ENCODE measurements at regions not wholly inside any gene's neighbourhood (a gene's known extent, or its start where the extent isn't known, plus 50 kb on each side); places are given as distances from the start of the nearest gene placed in this dataset.
"Not testable (repeated sequence)": the region's sequence is repeated elsewhere in the genome, so short reads cannot be mapped to it uniquely, and the experiment has no call there.

DNA sequence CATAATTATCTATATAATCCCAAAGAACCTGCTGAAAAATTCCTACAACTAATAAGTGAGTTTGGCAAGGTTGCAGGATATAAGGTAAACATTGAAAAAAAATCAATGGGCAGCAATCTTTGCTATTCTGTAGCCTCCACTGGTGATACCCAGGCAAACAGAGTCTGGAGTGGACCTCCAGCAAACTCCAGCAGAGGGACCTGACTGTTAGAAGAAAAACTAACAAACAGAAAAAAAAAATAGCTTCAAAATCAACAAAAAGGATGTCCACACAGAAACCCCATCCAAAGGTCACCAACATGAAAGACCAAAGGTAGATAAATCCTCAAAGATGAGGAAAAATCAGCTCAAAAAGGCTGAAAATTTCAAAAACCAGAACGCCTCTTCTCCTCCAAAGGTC lies 128.9 kb upstream of the PJA2 start:
- FAIRE-seq; DNase-seq (ENCODE audit: extremely low spot score, insufficient read length, low read depth): not testable (repeated sequence)

DNA sequence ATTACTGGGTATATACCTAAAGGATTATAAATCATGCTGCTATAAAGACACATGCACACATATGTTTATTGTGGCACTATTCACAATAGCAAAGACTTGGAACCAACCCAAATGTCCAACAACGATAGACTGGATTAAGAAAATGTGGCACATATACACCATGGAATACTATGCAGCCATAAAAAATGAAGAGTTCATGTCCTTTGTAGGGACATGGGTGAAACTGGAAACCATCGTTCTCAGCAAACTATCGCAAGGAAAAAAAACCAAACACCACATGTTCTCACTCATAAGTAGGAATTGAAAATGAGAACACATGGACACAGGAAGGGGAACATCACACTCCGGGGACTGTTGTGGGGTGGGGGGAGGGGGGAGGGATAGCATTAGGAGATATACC lies 125.3 kb upstream of the PJA2 start:
- not testable (repeated sequence) for FAIRE-seq; DNase-seq (ENCODE audit: extremely low spot score, insufficient read length, low read depth)

DNA sequence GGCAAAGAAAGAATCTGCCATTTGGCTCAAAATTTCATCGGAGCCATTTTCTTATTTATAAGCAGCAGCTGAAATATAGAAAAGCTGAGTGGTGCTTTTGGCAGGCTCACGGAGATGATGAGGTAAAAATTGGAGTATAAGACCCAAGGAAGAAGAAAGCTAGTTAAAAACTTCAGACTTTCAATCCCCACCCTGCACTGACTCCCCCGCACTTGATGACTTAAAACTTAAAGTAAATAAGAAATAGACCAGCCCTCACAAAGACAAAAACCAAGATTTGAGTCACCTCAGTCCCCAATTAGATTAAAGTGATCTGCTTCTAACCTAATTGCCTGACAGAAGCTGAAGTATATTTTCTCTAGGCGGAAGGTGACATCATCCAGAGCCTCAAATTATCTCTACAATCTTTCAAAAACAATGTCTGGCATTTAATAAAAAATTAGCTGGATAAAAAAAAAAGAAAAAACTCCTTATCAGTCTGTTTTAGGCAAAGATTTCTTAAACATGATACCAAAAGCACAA lies 124.0 kb upstream of the PJA2 start:
- DNase-seq (ENCODE audit: extremely low spot score, insufficient read length, low read depth) (no peak), FAIRE-seq (no peak)

DNA sequence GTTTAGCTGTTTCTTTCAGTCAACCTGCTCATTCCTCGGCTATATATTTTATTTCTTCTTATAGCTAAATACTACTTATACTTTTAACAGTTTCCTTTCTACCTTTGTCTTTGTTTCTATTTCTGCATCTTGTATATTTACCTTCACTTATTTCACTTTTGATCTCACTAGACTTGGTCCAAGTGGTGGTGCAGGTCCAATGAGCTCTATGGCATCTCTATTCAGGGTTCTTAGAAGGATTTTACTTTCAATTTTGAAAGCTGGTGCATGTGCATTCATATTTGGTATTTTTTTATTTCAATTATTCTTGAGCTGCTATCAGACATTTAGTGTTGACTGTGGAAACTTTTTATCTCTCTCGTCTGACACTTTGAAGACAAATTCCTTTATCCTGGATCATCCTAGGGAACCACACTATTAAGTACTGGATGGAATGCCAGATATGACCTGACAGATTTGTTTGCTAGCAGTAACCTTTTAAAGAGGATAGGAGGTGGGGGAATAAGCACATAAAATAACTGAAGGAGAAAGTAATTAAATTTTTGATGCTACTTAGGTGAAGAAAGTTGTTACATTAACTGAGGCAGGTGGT lies 123.1 kb upstream of the PJA2 start:
- no peak for DNase-seq (ENCODE audit: extremely low spot score, insufficient read length, low read depth)

DNA sequence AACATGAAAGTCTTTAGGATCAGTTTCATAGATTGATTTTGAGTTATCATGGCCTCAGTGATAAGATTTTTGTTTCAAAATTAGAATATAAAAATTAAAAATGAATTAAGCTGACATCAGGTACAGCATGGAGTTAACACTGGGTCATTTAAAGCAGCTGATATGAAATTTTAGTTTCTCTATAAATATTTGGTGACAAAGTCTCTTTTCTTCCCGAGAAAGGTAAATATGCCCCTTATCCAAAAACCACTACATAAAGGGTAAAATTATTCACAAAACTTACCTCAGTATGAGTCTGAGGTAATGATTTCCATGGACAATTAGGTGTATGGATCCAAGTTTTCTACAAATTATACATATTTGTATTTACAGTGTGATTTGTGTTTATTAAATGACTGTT lies 121.5 kb upstream of the PJA2 start:
- DNase-seq (ENCODE audit: extremely low spot score, insufficient read length, low read depth) (no peak), FAIRE-seq (no peak)

More for the DNA sequence above, 123.1 kb upstream of the PJA2 start:
- FAIRE-seq = no peak

DNA sequence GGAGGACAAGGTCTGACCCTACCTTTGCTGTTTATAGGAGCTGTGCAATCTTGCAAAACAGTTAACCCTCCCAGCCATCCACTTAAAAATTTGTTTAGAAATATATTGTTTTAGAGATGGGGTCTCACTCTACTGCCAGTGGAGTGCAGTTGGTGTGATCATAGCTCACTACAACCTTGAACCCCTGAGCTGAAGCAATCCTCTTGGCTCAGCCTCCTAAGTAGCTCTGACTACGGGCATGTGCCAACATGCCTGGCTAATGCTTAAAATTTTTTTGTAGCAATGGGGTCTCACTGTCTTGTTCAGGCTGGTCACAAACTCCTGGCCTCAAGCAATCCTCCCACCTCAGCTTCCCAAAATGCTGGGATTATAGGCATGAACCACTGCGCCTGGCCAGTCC lies 120.2 kb upstream of the PJA2 start:
- DNase-seq (ENCODE audit: extremely low spot score, insufficient read length, low read depth) = no peak
- no peak for FAIRE-seq

DNA sequence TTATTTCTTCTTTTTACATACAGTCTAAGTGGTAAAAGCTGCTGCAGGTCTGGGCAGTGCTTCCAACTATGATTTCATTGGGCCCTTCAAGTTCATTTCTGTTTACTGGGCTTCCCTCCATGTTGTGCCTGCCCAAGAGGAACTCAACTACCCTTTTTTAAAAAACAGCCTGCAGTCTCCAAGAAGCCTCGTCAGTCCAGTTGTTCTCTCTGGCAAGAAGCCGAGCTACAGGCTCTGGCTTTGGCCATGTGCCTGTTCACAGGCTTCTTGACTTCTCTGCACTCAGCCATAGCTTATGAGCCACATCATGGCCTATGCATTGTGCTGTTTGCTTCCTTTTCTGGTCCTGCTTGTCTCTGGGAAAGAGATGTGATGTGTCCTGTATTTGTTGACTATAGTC lies 119.7 kb upstream of the PJA2 start:
- FAIRE-seq = no peak
- no peak for DNase-seq (ENCODE audit: extremely low spot score, insufficient read length, low read depth)

DNA sequence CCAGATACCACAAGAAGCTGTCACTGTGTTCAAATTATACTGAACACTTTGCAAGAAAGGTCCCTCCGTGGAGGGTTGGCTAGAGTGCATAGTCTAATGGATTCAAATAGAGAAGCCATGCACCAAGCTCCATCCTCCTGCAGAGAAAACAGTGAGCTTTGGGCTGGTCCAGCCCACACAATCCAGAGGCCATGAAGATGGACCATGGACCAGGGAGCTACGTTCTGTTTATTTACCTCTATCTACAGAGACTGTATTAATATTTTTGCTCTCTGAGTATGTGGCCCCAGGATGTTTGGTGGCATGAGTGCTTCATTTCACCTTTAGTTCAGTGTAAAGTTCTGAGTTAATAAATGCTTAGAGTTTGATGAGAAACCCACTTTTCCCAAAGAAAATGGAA lies 114.8 kb upstream of the PJA2 start:
- FAIRE-seq (no peak), DNase-seq (ENCODE audit: extremely low spot score, insufficient read length, low read depth) (no peak)

DNA sequence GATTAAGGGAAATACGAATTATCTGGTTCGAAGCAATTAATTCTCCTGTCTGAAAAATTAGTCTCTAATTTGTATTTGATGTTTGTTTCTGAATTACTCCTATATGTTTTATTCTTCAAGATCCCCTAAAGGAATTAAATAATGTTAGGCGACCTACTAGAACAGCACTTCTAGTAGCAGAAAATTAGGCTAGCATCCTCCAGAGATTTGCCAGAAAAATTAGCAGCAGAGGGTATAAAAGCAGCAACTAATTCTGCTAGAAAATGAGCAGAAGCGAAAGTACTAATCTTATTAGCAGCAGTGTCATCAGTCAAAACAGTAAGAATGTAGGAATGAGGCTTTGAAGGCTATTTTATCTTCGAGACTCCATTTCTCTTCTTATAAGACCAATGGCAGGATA lies 114.3 kb upstream of the PJA2 start:
- DNase-seq (ENCODE audit: extremely low spot score, insufficient read length, low read depth) (no peak), FAIRE-seq (no peak)

DNA sequence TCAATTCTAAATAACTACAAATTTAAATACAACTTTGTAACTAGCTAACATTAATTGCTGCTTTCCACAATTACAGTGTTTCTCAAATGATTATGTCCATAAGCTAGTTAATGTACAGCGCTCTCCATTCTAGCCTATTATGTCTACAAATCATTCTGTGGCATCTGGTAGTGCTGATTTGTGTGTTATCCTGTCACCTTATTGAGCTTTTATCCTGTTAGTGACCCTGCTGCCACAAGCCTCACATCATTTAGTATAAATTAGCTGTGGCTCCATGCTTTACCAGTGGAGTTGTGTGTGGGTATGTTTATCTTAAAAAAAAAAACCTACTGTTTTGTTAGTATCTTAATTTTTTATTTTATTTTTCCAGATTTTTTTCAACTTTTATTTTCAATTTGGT lies 112.6 kb upstream of the PJA2 start:
- FAIRE-seq = no peak

DNA sequence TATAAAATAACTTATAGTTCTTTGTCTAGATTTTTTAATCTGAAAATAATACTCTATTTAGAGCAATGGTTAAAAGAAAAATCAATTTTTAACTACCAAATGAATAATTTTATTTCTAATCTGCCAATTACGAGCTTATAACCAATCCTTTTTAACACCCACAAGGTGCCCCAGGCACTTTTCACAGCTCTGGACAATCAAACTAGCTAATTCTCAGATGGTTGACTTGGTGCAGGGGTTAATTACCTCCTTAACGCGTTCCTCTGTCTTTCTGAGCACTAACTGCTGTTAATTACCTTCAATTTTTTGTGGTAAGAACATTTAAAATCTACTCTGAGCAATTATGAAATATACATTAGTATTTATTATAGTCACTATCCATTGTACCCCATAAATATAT lies 109.6 kb upstream of the PJA2 start:
- DNase-seq (ENCODE audit: extremely low spot score, insufficient read length, low read depth) (no peak), FAIRE-seq (no peak)

More for the DNA sequence above, 112.6 kb upstream of the PJA2 start:
- no peak for DNase-seq (ENCODE audit: extremely low spot score, insufficient read length, low read depth)

DNA sequence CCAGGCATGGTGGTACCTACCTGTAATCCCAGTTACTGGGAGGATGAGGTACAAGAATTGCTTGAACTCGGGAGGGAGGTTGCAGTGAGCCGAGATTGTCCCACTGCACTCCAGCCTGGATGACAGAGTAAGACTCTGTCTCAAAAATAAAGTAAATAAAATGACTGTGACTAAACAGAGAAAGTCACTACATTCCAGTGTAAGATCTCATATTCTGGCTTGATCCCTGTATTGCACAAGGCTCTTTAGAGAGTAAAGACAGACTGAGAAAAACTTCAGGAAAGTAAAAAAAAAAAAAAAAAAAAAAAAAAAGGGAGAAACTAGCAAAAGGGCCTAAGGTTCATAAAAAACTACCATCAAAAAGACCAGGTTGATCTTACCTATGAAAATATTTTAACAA lies 106.6 kb upstream of the PJA2 start:
- FAIRE-seq = no peak

DNA sequence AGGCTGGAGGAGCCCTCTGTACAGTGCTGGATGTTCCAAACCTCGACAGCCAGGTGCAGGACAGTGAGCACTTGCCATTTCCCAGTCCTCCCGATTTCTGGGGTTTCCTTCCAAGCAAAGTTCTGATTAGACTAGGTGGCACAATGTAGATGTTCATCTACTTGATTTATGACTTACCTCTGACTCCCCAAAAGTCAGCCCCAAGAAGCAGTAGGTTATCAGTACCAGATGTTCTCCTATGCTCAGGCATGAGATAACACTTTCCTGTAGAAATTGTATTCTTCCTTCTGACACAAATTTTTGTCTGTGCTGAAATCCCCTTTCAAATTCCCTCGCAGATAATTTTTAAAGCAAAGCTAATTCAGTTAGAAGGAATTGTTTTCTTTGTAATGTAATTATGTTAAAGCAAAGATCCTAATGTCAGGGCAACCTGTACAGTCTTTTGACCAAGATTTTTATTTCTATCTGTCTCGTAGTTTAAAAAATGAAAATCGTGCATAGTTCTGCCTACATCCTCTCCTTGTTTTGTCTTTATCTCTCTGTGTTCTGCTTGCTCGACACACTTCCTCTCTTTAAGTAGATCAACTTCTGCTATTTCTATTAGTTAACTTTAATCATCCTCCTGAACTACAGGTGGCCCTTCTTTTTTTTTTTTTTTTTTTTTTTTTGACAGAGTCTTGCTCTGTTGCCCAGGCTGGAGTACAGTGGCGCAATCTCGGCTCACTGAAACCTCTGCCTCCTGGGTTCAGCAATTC lies 102.4 kb upstream of the PJA2 start:
- DNase-seq (ENCODE audit: extremely low spot score, insufficient read length, low read depth) (no peak), FAIRE-seq (no peak)

More for the DNA sequence above, 106.6 kb upstream of the PJA2 start:
- no peak for DNase-seq (ENCODE audit: extremely low spot score, insufficient read length, low read depth)

DNA sequence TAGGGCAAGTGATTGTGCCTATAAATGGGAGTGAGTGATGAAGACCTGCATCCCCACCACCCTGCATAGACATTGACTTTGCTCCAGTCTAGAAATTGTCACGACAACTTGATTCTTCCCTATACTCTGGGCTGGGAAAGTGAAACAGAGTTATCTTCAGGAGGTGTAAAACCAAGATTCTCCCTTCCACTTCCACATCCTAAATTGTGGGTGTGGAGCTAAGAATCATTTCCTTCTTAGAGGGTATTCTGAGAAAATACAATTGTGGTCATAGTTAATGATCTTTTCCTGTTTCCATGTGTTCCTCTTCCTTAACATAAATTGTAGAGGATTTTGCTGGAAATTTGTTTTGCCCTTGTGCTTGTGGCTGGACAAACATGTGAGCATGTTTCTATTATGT lies 96.8 kb upstream of the PJA2 start:
- DNase-seq (ENCODE audit: extremely low spot score, insufficient read length, low read depth) = no peak
- FAIRE-seq = no peak

DNA sequence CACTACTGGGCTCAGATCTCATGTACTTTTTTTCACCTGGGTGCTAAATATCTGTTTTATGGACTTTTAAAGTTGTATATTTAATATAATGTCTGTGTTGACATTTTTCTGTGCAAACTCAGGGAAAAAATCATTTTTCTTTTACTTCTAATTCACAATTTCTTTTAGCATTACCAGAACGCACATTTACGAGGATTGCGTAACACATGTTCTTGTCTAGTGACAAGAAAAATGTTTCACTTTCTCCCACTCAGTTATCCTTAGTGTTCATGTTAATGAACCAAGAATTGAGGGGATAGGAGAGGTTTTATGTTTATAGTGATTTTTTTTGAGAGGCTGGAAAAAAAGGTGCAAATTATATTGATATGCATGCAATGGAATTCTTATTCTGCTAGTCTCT lies 86.3 kb upstream of the PJA2 start:
- FAIRE-seq = no peak
- DNase-seq (ENCODE audit: extremely low spot score, insufficient read length, low read depth) = no peak

DNA sequence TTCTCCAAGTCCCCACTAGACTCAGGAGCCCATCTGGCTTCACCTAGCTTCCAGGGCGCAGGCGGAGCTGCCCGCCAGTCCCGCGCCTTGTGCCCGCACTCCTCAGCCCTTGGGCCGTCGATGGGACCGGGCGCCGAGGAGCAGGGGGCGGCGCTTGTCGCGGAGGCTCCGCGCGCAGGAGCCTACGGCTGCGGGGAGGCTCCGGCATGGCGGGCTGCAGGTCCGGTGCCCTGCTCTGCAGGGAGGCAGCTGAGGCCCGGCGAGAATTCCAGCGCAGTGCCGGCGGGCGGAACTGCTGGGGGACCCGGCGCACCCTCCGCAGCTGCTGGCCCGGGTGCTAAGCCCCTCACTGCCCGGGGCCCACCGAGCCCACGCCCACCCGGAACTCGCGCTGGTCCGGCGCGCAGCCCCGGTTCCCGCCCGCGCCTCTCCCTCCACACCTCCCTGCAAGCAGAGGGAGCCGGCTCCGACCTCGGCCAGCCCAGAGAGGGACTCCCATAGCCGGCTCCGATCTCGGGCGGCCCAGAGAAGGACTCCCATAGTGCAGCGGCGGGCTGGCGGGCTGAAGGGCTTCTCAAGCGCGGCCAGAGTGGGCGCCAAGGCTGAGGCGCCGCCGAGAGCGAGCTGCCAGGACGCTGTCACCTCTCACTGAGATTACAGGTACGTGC lies 78.1 kb upstream of the PJA2 start:
- no peak for DNase-seq (ENCODE audit: extremely low spot score, insufficient read length, low read depth)

DNA sequence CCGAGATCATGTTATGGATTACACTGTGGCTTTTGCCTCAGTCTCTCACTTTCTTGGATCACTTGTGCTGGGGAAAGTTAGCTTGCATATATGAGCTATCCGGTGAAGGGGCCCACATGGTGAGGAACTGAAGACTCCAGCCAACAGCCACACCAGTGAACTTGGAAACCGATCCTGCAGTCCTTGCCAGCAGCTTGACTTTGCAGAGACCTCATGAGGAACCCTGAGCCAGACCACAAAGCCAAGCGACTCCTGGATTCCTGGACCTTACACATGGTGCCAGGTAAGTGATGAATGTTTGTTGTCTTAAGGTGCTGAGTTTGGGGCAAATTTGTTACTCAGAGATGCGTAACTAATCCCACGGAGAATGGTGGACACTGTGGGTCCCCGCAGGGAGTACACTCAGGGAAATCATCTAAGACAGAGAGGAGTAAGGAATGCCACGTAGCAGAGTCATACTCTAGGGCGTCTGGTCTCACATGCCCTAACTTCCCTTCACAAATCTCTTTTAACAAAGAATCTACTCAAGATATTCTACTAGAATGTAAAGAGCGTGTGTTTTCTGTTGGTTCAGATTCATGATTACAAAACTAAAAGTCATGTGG lies 76.5 kb upstream of the PJA2 start:
- FAIRE-seq = no peak
- DNase-seq (ENCODE audit: extremely low spot score, insufficient read length, low read depth) = no peak

More for the DNA sequence above, 78.1 kb upstream of the PJA2 start:
- FAIRE-seq = no peak

DNA sequence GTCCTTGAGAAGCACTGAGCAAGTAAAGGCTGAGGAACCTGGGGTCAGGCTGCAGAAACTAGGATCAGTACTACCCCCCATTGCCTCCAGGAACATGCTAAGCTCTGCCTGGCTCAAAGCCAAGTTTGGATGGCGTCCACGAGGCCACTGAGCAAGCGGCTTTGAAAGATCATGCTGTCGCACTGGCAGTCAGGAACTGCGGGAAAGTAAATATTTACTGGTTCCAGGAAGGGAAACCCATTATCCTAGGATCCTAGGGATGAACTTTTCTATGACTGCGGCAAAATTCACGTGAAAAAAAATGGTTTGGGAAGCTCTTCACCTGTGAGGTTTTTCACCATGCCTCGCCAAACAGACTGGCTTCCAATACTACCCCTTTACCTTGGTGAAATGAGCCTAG lies 75.3 kb upstream of the PJA2 start:
- FAIRE-seq (no peak), DNase-seq (ENCODE audit: extremely low spot score, insufficient read length, low read depth) (no peak)

DNA sequence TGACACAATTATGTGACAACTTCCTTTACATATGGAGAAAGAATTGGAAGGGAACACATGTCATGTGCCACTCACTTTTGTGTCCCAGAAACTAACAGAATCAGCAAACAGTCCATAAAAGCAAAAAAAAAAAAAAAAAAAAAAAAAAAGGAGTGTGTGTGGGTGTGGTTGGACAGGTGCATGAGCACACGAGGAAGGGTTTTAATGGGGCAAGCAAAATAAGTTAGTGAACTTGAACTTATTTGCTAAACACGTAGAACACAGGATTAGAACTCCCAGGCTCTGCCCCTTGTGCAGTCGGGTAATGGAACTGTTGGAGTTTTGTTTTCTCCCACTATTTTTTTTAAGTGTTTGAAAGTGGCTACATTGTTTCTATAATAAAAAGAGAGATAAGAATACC lies 74.8 kb upstream of the PJA2 start:
- FAIRE-seq (no peak), DNase-seq (ENCODE audit: extremely low spot score, insufficient read length, low read depth) (no peak)

DNA sequence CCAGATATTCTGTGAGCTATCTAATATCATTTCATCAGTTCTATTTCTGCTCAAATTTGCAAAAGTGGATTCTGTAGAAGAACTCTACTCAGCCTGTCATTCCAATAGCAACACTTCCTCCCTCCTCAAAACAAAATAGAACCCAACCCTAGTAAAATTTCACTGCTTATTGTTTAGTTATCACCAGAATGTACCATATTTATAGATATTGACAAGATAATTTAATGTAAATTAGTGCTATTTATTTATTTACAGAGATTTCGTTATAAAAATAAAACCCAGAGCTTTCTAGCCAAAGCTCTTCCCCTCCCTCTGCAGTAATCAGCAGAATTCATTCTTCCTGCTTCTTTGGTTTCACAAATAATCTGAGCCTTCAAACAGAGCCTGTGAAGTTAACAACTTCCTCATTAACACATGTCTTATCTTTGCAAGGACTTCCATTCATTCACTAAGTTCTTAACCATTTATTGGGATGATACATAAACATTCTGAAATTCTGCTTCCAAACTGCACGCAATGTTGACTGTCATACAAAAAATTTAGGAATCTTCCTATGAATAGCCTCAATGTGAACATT lies 73.7 kb upstream of the PJA2 start:
- no peak for DNase-seq (ENCODE audit: extremely low spot score, insufficient read length, low read depth)
- FAIRE-seq = no peak
